Mesendoderm (in vitro differentiated cells): ENCODE measurements at regions not wholly inside any gene's neighbourhood (a gene's known extent, or its start where the extent isn't known, plus 50 kb on each side); places are given as distances from the start of the nearest gene placed in this dataset.

ENCODE experiments used
- DNase-seq: peaks from one replicate; pipeline ENCODE4 v3.0.0; 2013
- H2AK5ac ChIP-seq: 2 replicates; pipeline ENCODE4 v1.6.1; 2013; ENCODE audit warnings: low read length, inconsistent platforms
- H2BK120ac ChIP-seq: 2 replicates; pipeline ENCODE4 v1.6.1; 2013; ENCODE audit warnings: low read depth, mild to moderate bottlenecking, low read length, moderate library complexity, mixed read lengths
- H2BK15ac ChIP-seq: replicated peaks from 2 replicates; pipeline ENCODE4 v1.6.1; 2013; ENCODE audit warnings: low read depth, mild to moderate bottlenecking, moderate library complexity
- H2BK5ac ChIP-seq: 2 replicates; pipeline ENCODE4 v1.6.1; 2013; ENCODE audit warnings: low read length, inconsistent platforms
- H3K18ac ChIP-seq: 2 replicates; pipeline ENCODE4 v1.6.1; 2013; ENCODE audit warnings: mild to moderate bottlenecking, low read length, mixed read lengths
- H3K23ac ChIP-seq: one replicate; pipeline ENCODE4 v1.6.1; 2013; ENCODE audit warnings: low read length
- H3K27ac ChIP-seq: 2 replicates; pipeline ENCODE4 v1.5.1; 2013; ENCODE audit warnings: low read depth, mild to moderate bottlenecking, inconsistent platforms, low read length, moderate library complexity
- H3K27me3 ChIP-seq: 2 replicates; pipeline ENCODE4 v1.6.1; 2013; ENCODE audit warnings: low read length, control low read depth, mild to moderate bottlenecking, inconsistent platforms; ENCODE audit not compliant: insufficient read depth, poor library complexity
- H3K36me3 ChIP-seq: 2 replicates; pipeline ENCODE4 v1.6.1; 2013; ENCODE audit warnings: low read length, inconsistent platforms; ENCODE audit not compliant: control insufficient read depth, insufficient read depth
- H3K4ac ChIP-seq: one replicate; pipeline ENCODE4 v1.6.1; 2013; ENCODE audit warnings: low read depth, mild to moderate bottlenecking, low read length, moderate library complexity
- H3K4me1 ChIP-seq: 2 replicates; pipeline ENCODE4 v1.6.1; 2013; ENCODE audit warnings: low read depth, low read length, inconsistent platforms; ENCODE audit not compliant: control insufficient read depth
- H3K4me2 ChIP-seq: 2 replicates; pipeline ENCODE4 v1.6.1; 2013; ENCODE audit warnings: low read length
- H3K4me3 ChIP-seq: 2 replicates; pipeline ENCODE4 v1.5.1; 2013; ENCODE audit warnings: mild to moderate bottlenecking, low read length
- H3K56ac ChIP-seq: one replicate; pipeline ENCODE4 v1.6.1; 2013; ENCODE audit warnings: low read length
- H3K79me1 ChIP-seq: 2 replicates; pipeline ENCODE4 v1.6.1; 2013; ENCODE audit warnings: low read length, inconsistent platforms
- H3K79me2 ChIP-seq: 2 replicates; pipeline ENCODE4 v1.6.1; 2013; ENCODE audit warnings: mild to moderate bottlenecking, low read length; ENCODE audit not compliant: control insufficient read depth, insufficient read depth
- H3K9ac ChIP-seq: 2 replicates; pipeline ENCODE4 v1.6.1; 2013; ENCODE audit warnings: low read length, inconsistent platforms
- H4K5ac ChIP-seq: one replicate; pipeline ENCODE4 v1.6.1; 2013; ENCODE audit warnings: low read length
- H4K8ac ChIP-seq: one replicate; pipeline ENCODE4 v1.6.1; 2013; ENCODE audit warnings: low read depth, mild to moderate bottlenecking, control low read depth, low read length, moderate library complexity
- WGBS: extraction: QIAGEN DNeasy Blood & Tissue Kit; methylation state at CpG from one replicate; pipeline ENCODE4 v1.1.7; 2013; ENCODE audit warnings: low lambda C conversion rate, missing lambda C conversion rate; ENCODE audit not compliant: insufficient coverage; ENCODE audit errors: extremely low coverage; 5-methylcytosine and 5-hydroxymethylcytosine counted together

GRCh38 chr7:46522354-46522906 lies 601.4 kb upstream of the IGFBP3 start:
- Histone ChIP-seq H3K4ac (no peak overlapping the region), H3K4me2 (no peak overlapping the region), H3K27ac (no peak overlapping the region), H3K36me3 (no peaks in the 10 kb centered on the region), H3K79me2 (no peaks in the 10 kb centered on the region), H2AK5ac (no peak overlapping the region), H3K56ac (no peak overlapping the region), H3K18ac (no peak overlapping the region), H2BK120ac (no peak overlapping the region), H4K8ac (no peak overlapping the region), H2BK5ac (no peak overlapping the region), H3K27me3 (no peaks in the 10 kb centered on the region), H4K5ac (no peak overlapping the region), H3K9ac (no peak overlapping the region), H3K4me3 (no peak overlapping the region), H2BK15ac (no peak overlapping the region), H3K4me1 (no peaks in the 10 kb centered on the region), H3K79me1 (no peaks in the 10 kb centered on the region), H3K23ac (no peak overlapping the region)
- no CpG with 5 or more reads among the region's 8 CpGs for WGBS
- DNase-seq, result no peak

- no peak overlapping the region for H3K23ac ChIP-seq
- H3K4ac ChIP-seq, result no peak overlapping the region
- H3K27ac ChIP-seq, result no peak overlapping the region
- no peak overlapping the region for H2BK120ac ChIP-seq
- H3K27me3 ChIP-seq, result no peaks in the 10 kb centered on the region
- no peak overlapping the region for H2AK5ac ChIP-seq
- H3K79me1 ChIP-seq, result no peaks in the 10 kb centered on the region
- H3K4me3 ChIP-seq, result no peak overlapping the region
- H4K8ac ChIP-seq, result no peak overlapping the region
- no peak overlapping the region for H3K56ac ChIP-seq
- no peak overlapping the region for H3K4me2 ChIP-seq
- no peak overlapping the region for H2BK15ac ChIP-seq
- H3K9ac ChIP-seq, result no peak overlapping the region
- H2BK5ac ChIP-seq, result no peak overlapping the region
- no peaks in the 10 kb centered on the region for H3K4me1 ChIP-seq
- no CpG with 5 or more reads among the region's 1 CpG for WGBS
- H3K18ac ChIP-seq, result no peak overlapping the region
- no peaks in the 10 kb centered on the region for H3K36me3 ChIP-seq
- DNase-seq, result no peak
- H3K79me2 ChIP-seq, result no peaks in the 10 kb centered on the region
- H4K5ac ChIP-seq, result no peak overlapping the region
These were observed 597.6 kb upstream of the IGFBP3 start for GRCh38 chr7:46518713-46519112.

GRCh38 chr7:46515844-46516590 lies 594.9 kb upstream of the IGFBP3 start:
- no peak overlapping the region for H3K4me3 ChIP-seq
- H3K27ac ChIP-seq, result no peak overlapping the region
- no peak overlapping the region for H2AK5ac ChIP-seq
- no peak overlapping the region for H4K8ac ChIP-seq
- H3K23ac ChIP-seq, result no peak overlapping the region
- H2BK15ac ChIP-seq, result no peak overlapping the region
- H3K18ac ChIP-seq, result no peak overlapping the region
- no CpG with 5 or more reads among the region's 1 CpG for WGBS
- H3K4ac ChIP-seq, result no peak overlapping the region
- H3K79me2 ChIP-seq, result no peaks in the 10 kb centered on the region
- H3K4me1 ChIP-seq, result no peaks in the 10 kb centered on the region
- no peak for DNase-seq
- H2BK5ac ChIP-seq, result no peak overlapping the region
- H4K5ac ChIP-seq, result no peak overlapping the region
- no peak overlapping the region for H3K56ac ChIP-seq
- no peaks in the 10 kb centered on the region for H3K36me3 ChIP-seq
- H2BK120ac ChIP-seq, result no peak overlapping the region
- no peaks in the 10 kb centered on the region for H3K79me1 ChIP-seq
- H3K4me2 ChIP-seq, result no peak overlapping the region
- H3K9ac ChIP-seq, result no peak overlapping the region
- H3K27me3 ChIP-seq, result no peaks in the 10 kb centered on the region

- no peak overlapping the region for H3K27ac ChIP-seq
- no peaks in the 10 kb centered on the region for H3K79me2 ChIP-seq
- H2BK15ac ChIP-seq, result no peak overlapping the region
- no peaks in the 10 kb centered on the region for H3K79me1 ChIP-seq
- H3K18ac ChIP-seq, result no peak overlapping the region
- H4K5ac ChIP-seq, result no peak overlapping the region
- H3K36me3 ChIP-seq, result no peaks in the 10 kb centered on the region
- H3K56ac ChIP-seq, result no peak overlapping the region
- no peak overlapping the region for H2BK5ac ChIP-seq
- H3K23ac ChIP-seq, result no peak overlapping the region
- no CpG with 5 or more reads among the region's 3 CpGs for WGBS
- no peak overlapping the region for H3K4me2 ChIP-seq
- no peak overlapping the region for H4K8ac ChIP-seq
- no peak overlapping the region for H2AK5ac ChIP-seq
- H3K4me1 ChIP-seq, result no peaks in the 10 kb centered on the region
- H3K27me3 ChIP-seq, result no peaks in the 10 kb centered on the region
- DNase-seq, result peak; percentile 37
- no peak overlapping the region for H3K4me3 ChIP-seq
- no peak overlapping the region for H3K4ac ChIP-seq
- no peak overlapping the region for H3K9ac ChIP-seq
- H2BK120ac ChIP-seq, result no peak overlapping the region
These were observed 592.4 kb upstream of the IGFBP3 start for GRCh38 chr7:46513447-46513848.

GRCh38 chr7:46512891-46513413 lies 591.9 kb upstream of the IGFBP3 start:
- Histone ChIP-seq H2AK5ac (no peak overlapping the region), H2BK120ac (no peak overlapping the region), H3K79me1 (no peaks in the 10 kb centered on the region), H3K23ac (no peak overlapping the region), H3K79me2 (no peaks in the 10 kb centered on the region), H4K5ac (no peak overlapping the region), H3K4ac (no peak overlapping the region), H3K4me2 (no peak overlapping the region), H3K4me1 (no peaks in the 10 kb centered on the region), H3K9ac (no peak overlapping the region), H3K27me3 (no peaks in the 10 kb centered on the region), H2BK15ac (no peak overlapping the region), H3K18ac (no peak overlapping the region), H2BK5ac (no peak overlapping the region), H3K36me3 (no peaks in the 10 kb centered on the region), H3K4me3 (no peak overlapping the region), H3K27ac (no peak overlapping the region), H4K8ac (no peak overlapping the region), H3K56ac (no peak overlapping the region)
- no CpG with 5 or more reads among the region's 4 CpGs for WGBS
- DNase-seq, result no peak
